HAP-1 (cell line): ENCODE measurements at regions not wholly inside any gene's neighbourhood (a gene's known extent, or its start where the extent isn't known, plus 50 kb on each side); places are given as distances from the start of the nearest gene placed in this dataset.

Source experiments
- DNase-seq, 2 experiments: peaks; one replicate each; pipeline ENCODE4 v3.0.0-alpha.2; 2016 to 2020; ENCODE audit warnings: low spot score in 2 of 2
- H3K27me3 ChIP-seq: fragments of 250-450 bp; sonication (Bioruptor Pico); 2 replicates; pipeline ENCODE4 v1.5.1; 2020; ENCODE audit warnings: low read depth, mild to moderate bottlenecking, moderate library complexity
- H3K36me3 ChIP-seq: fragments of 250-450 bp; sonication (Bioruptor Pico); replicated peaks from 2 replicates; pipeline ENCODE4 v1.5.1; 2020; ENCODE audit warnings: mild to moderate bottlenecking
- H3K4me1 ChIP-seq: fragments of 250-450 bp; sonication (Bioruptor Pico); 2 replicates; pipeline ENCODE4 v1.5.1; 2020; ENCODE audit warnings: mild to moderate bottlenecking
- H3K4me3 ChIP-seq: fragments of 250-450 bp; sonication (Bioruptor Pico); 2 replicates; pipeline ENCODE4 v1.5.1; 2020; ENCODE audit warnings: mild to moderate bottlenecking, moderate library complexity
- H3K9me3 ChIP-seq: fragments of 250-450 bp; sonication (Bioruptor Pico); 2 replicates; pipeline ENCODE4 v1.5.1; 2020; ENCODE audit warnings: mild to moderate bottlenecking, moderate library complexity
- in situ Hi-C: fragments of 300-500 bp; cut with MboI; formaldehyde crosslinking; loops from 3 replicates; pipeline ENCODE4 v1.14.3; 2020; ENCODE audit warnings: low sequenced_read_pairs, inconsistent platforms, mixed read lengths

DNA sequence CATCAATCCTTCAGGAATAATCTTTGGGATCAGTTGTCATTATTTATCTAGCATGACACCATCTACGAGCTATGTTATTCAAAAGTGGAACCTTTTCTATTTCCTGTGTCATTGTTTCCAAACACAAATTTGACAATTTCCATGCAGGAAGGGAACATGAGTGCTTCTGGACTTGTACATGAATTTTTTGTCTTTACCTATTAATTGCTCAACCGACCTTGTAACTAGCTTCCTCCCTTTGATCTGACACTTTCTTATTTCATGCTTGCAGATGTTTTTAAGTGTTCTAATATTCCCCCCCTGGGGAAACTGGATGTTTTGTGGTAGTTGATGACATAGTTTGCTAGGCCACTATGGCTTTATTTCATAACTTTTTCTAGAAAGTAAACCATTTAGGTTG, 139.4 kb downstream of the BMP2 start:
- H3K36me3 ChIP-seq, result no peaks in the 10 kb centered on the region
- no peak for DNase-seq
- no peaks in the 10 kb centered on the region for H3K9me3 ChIP-seq
- in situ Hi-C loops, result no loop called here
- no peaks in the 10 kb centered on the region; the same call in 1 of the 2 replicates for H3K4me1 ChIP-seq
- no peaks in the 10 kb centered on the region for H3K27me3 ChIP-seq
- no peak overlapping the region for H3K4me3 ChIP-seq

DNA sequence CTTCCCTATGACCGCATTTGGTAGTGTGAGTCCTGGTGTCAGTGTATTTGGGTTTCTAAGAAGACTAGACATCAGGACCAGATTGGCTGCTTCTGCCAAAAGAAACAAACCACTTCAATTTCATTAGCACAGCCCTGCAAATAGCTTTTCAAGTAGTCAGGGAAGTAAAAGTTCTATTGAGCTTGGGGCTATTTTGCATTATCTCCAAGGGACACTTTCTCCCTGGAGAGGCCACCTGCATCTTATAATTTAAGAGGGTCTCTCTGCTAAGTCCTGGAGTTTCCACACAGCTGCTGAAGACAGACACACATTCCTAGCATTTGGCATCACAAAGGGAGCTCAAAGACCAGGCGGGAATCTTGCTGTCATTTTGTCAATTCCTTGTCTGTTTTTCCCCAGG, 141.2 kb downstream of the BMP2 start:
- Histone ChIP-seq H3K4me1 (no peaks in the 10 kb centered on the region; the same call in 1 of the 2 replicates), H3K36me3 (no peaks in the 10 kb centered on the region), H3K9me3 (no peaks in the 10 kb centered on the region), H3K4me3 (no peak overlapping the region), H3K27me3 (no peaks in the 10 kb centered on the region)
- DNase-seq, result peak; percentile 9 to 25
- in situ Hi-C loops, result no loop called here

DNA sequence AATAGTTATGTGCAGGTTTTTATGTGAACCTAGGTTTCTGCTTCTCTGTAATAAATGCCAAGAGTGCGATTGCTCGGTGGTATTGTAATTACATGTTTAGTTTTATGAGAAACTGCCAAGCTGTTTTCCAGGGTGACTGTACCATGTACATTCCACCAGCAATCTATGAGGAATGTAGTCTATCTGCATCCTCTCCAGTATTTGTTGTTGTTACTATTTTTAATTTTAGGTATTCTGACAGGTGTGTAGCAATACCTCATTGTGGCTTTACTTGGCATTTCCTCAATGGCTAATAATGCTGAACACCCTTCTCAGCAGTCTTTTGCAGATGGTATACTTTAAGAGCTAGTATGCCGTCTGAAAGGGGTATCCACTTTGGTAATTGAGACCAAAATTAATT, 142.1 kb downstream of the BMP2 start:
- in situ Hi-C loops, result no loop called here
- Histone ChIP-seq H3K36me3 (no peaks in the 10 kb centered on the region), H3K27me3 (no peaks in the 10 kb centered on the region), H3K4me1 (no peaks in the 10 kb centered on the region; the same call in 1 of the 2 replicates), H3K4me3 (no peak overlapping the region), H3K9me3 (no peaks in the 10 kb centered on the region)
- no peak for DNase-seq

DNA sequence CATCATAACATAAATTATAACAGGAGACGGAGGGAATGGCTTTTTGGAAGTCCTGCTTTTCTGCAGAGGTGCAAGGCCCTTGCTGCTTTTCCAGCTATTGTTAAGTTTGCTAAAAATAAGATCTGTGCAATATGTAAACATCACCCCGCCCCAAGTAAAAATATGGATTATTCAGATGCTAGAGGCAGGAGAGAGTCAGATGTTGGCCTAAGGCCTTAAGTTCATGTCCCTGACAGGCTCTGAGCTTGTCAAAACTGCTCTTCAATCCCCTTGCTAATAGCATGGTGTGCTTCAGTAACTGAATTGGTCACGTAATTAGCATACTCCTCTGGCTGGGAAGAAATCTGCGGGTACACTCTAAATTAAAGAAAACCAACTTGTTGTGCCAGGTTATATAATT, 147.5 kb downstream of the BMP2 start:
- H3K36me3 ChIP-seq, result no peaks in the 10 kb centered on the region
- in situ Hi-C loops, result no loop called here
- H3K9me3 ChIP-seq, result no peaks in the 10 kb centered on the region
- no peaks in the 10 kb centered on the region for H3K27me3 ChIP-seq
- H3K4me3 ChIP-seq, result no peak overlapping the region
- DNase-seq, result no peak
- no peaks in the 10 kb centered on the region for H3K4me1 ChIP-seq

DNA sequence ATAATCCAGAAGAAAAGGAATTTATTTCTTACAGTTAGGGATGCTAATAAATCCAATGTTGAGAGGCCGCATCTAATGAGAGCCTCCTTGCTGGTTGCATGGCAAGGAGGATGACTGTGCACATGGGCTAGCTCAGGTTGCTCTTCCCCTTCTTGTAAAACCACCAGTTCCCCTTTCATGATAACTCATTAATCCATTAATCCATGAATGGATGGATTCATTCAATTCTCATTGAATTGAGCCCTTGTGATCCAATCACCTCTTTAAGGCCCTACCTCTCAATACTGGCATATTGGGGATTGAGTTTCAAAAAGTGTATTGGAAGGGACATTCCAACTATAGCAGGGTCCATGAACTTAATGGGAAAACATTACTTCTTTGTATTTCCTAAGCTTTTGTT, 149.5 kb downstream of the BMP2 start:
- Histone ChIP-seq H3K4me1 (no peaks in the 10 kb centered on the region), H3K36me3 (no peaks in the 10 kb centered on the region), H3K9me3 (no peaks in the 10 kb centered on the region), H3K27me3 (no peaks in the 10 kb centered on the region), H3K4me3 (no peak overlapping the region)
- in situ Hi-C loops, result no loop called here
- DNase-seq, result no peak

DNA sequence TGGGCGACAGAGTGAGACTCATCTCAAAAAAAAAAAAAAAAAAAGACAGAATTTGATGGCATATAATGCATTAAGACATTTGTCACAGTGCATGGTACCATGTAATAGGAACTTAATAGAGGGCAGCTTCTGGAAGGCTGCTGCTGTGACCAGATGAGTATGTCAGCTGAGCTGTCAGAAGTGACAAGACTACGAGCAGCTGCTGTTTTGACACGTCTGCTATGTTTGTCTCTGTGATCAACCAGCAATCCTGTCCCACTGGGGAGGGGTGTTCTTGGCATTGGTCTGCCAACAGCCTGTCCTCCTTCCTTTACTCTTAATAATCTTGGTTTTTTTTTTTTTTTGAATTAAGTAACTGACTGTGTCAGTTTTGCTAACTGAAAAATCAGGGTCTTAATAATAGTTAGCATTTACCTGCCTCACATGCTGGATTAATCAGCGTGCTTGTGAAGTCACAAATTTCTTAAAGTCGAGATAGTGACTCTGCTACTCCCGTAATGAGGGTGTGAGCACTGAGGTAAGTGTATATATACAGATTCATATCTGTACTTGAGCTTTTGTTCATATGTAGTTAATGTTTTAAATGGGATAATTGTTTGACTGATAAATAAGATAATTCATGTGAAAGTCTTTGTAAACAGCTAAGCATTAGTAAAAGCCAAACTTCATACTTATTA, 152.4 kb downstream of the BMP2 start:
- DNase-seq, result no peak
- in situ Hi-C loops, result no loop called here
- Histone ChIP-seq H3K4me3 (no peak overlapping the region), H3K4me1 (no peaks in the 10 kb centered on the region), H3K9me3 (no peaks in the 10 kb centered on the region), H3K36me3 (no peaks in the 10 kb centered on the region), H3K27me3 (no peaks in the 10 kb centered on the region)

DNA sequence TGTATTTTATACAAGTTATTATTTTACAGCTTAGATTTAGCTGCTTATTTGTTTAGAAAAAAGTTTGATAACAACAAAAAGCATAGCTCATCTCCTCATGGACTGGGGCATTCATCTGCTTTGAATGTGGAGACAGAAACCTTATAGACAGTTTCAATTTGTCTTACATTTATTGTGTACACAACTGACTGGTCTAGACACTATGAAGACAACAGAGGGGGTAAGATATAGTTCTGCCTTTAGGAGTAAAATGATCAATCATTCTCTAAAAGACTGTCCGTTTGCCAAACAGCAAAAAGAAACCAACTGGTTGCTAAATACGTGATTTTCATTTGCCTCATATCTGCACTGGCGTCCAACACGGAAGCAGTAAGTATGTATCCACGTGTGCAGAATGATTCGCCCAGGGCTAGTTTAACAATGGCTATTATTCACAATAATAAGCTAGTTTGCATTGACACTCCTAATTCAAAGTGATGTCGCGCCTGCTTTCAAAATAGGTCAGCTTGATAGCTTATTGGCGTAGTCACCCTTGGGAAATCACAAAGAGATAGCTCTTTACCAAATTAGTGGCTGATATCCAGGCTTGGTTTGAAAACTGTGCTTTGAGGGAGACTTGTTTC, 153.6 kb downstream of the BMP2 start:
- in situ Hi-C loops, result no loop called here
- no peaks in the 10 kb centered on the region for H3K27me3 ChIP-seq
- peak; percentile 9 to 16 for DNase-seq
- H3K36me3 ChIP-seq, result no peaks in the 10 kb centered on the region
- no peaks in the 10 kb centered on the region for H3K4me1 ChIP-seq
- H3K9me3 ChIP-seq, result no peaks in the 10 kb centered on the region
- no peak overlapping the region for H3K4me3 ChIP-seq

DNA sequence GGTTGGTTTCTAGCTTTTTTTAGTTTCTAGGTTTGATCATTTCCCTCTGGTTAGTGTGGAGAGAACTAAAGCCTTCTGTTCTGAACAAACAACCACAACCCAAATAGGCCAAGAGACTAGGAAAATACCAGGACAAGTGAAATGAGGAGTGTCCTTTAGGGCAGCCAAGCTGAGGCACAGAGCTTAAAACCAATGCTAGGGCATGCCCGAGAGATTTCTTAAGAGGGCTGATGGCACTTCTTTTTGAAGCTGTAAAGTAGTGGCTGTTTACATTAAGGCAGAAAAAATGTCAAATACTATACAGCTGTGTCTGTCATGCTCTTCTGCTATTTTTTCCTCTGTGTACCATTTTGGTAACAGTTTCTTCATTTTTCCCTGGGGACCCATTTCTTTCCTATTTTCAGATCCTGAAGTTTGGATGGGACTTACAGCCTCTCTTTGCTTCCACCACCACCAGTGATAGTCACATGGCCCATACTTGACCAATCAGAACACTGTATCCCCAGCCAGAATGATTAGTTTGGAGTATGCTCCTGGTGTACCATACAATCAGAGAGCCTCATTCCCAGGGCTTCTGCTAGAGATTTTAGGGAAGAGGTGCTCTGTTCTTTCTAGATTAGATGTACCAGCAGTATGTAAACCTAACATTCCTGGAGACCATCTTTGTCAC, 154.4 kb downstream of the BMP2 start:
- no peaks in the 10 kb centered on the region for H3K9me3 ChIP-seq

DNA sequence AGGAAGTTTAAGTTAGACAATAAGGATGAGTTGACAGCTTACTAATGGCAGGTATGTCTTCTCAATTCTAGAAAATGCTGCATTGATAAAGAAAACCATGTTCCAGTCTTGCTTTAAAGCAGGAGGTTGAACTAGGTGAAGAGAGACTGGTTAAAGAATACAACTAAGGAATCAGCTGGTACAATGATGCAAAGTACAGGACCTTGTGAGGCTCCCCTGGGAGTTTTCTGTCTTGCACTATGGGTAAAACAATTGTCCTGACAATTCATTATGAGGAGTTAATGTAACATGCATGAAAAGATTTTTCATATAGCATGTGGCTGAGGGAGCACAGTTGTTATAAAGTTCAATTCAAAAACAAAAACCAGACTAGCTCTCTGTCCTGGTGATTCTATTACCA, 157.2 kb downstream of the BMP2 start:
- no peak for DNase-seq
- Histone ChIP-seq H3K27me3 (no peaks in the 10 kb centered on the region), H3K9me3 (no peaks in the 10 kb centered on the region), H3K36me3 (no peaks in the 10 kb centered on the region), H3K4me1 (no peaks in the 10 kb centered on the region), H3K4me3 (no peak overlapping the region)
- in situ Hi-C loops, result no loop called here

More for the DNA sequence above, 154.4 kb downstream of the BMP2 start:
- no peak overlapping the region for H3K4me3 ChIP-seq
- no peaks in the 10 kb centered on the region for H3K4me1 ChIP-seq
- DNase-seq, result no peak
- in situ Hi-C loops, result no loop called here
- no peaks in the 10 kb centered on the region for H3K36me3 ChIP-seq
- no peaks in the 10 kb centered on the region for H3K27me3 ChIP-seq

DNA sequence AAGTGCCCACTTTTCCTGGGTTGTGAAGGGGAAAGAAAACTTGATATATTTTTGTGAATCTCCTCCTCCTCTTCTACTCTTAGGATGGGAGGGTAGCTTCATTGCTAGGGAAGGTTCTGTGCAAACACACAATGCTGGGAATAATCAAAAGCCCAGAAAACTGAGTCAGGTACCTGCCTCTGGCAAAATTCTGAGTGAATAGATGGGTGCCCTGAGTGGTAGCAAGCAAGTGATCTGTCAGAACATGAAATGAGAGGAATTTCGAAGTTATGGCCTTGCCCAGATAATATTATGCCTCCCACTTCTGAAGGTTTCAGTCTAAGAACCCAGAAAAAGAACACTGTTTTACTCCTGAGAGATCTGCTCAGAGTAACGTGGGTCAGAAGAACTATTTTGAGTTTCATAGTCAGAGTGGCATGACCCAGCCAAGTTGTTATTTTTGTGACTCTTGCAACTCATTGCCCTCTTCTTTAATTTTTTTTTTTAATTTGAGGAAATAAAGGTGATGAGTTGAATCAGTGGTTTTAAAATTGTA, 158.3 kb downstream of the BMP2 start:
- Histone ChIP-seq H3K9me3 (no peaks in the 10 kb centered on the region), H3K4me1 (no peaks in the 10 kb centered on the region), H3K4me3 (no peak overlapping the region), H3K27me3 (no peaks in the 10 kb centered on the region), H3K36me3 (no peaks in the 10 kb centered on the region)
- in situ Hi-C loops, result no loop called here
- no peak for DNase-seq

DNA sequence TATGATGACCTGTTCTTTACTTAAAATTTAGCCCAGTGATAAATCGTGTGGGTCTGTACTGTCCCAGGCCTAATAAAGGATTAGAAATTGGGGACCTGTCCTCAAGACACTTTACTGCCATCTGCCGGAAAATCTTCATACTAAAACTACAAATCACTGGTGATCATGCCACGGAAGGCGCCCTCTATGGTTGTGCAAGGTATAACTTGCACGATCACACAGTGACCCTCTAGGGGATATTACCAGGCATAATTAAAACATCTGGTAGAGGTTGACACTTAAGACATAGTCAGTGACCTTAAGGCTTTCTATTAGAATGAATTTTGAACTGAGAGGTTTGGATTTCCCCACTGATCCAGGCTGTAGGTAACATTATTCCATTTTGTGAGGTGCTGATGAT, 172.6 kb downstream of the BMP2 start:
- in situ Hi-C loops, result no loop called here
- no peaks in the 10 kb centered on the region for H3K36me3 ChIP-seq
- DNase-seq, result peak in 1 of 2 experiments; percentile 20
- no peaks in the 10 kb centered on the region for H3K9me3 ChIP-seq
- no peak overlapping the region for H3K4me3 ChIP-seq
- no peaks in the 10 kb centered on the region for H3K4me1 ChIP-seq
- H3K27me3 ChIP-seq, result no peaks in the 10 kb centered on the region

DNA sequence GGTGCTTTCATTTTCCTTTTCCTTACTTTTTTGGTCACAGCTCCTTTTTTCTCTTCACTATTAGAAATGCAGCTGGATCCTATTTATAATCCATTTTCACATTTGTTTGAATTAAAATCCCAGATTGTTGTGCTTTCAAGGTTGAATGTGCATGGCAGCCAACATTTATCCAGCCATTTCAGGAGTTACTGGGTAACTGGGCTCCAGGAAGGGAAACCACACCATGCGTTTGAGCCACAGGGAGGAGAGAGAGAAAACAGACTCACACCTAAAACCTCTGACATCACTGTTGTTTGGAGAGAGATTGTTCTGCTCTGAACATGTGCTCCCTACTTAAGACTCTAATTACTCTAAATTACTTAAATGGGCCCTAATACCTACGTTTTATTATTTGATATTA, 173.4 kb downstream of the BMP2 start:
- H3K9me3 ChIP-seq, result no peaks in the 10 kb centered on the region
- H3K36me3 ChIP-seq, result no peaks in the 10 kb centered on the region
- no peaks in the 10 kb centered on the region for H3K27me3 ChIP-seq
- no peak for DNase-seq
- in situ Hi-C loops, result no loop called here
- no peak overlapping the region for H3K4me3 ChIP-seq
- H3K4me1 ChIP-seq, result no peaks in the 10 kb centered on the region

DNA sequence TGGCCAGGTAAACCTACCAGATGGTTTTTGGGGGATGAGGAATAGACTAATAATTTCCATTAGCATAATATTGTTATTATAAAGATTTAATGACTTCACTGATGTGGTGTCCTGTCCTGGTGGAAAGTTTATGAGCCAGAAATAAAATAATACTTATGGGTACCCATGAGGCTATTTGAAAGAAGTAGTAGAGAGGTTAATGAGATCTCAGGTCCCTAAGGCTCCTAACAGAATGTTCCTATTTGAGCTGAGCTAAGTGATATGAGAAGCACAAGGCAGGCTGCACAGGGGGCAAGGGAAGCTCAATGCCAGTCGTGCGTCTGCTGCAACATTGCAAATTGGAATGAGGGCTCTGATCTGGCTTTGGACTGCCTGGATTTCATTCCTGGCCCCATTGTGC, 174.1 kb downstream of the BMP2 start:
- DNase-seq, result no peak
- Histone ChIP-seq H3K9me3 (no peaks in the 10 kb centered on the region), H3K4me1 (no peaks in the 10 kb centered on the region), H3K36me3 (no peaks in the 10 kb centered on the region), H3K27me3 (no peaks in the 10 kb centered on the region), H3K4me3 (no peak overlapping the region)
- in situ Hi-C loops, result no loop called here

DNA sequence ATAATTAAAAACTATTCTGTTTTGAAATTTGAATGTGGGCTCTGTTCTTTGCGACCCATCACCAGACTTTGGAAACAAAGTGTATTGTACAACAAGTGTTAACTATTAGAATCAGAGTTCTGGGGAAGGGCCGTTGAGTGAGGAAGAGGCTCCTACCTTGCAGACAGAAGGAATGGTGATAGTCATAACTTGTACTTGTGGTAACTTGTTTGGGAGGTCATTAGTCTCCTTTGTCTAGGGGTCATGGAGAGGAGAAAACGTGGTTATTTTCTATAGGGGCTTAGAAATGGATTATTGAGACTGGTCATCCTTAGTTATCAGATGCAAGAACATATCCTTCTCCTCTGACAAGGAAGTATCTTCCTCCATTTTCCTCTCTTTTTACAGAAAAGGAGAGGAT, 174.8 kb downstream of the BMP2 start:
- Histone ChIP-seq H3K9me3 (no peaks in the 10 kb centered on the region), H3K4me3 (no peak overlapping the region), H3K4me1 (no peaks in the 10 kb centered on the region), H3K36me3 (no peaks in the 10 kb centered on the region), H3K27me3 (no peaks in the 10 kb centered on the region)
- DNase-seq, result no peak
- in situ Hi-C loops, result no loop called here
